ENCODE measurements at regions not wholly inside any gene's neighbourhood (a gene's known extent, or its start where the extent isn't known, plus 50 kb on each side); places are given as distances from the start of the nearest gene placed in this dataset.

GRCh38 chr9:17846948-17847655 lies 268.2 kb downstream of the SH3GL2 start:
- no peaks in the 10 kb centered on the region for H3K36me3 Mint-ChIP-seq (ENCODE audit: low read depth)
- DNase-seq (no peak), ATAC-seq (no peak)
- ChIA-PET POLR2A (no interaction called here), CTCF (no interaction called here)
- no peaks in the 10 kb centered on the region for H3K4me1 Mint-ChIP-seq (ENCODE audit: low read depth)
- no peaks in the 10 kb centered on the region for H3K9me3 Mint-ChIP-seq (ENCODE audit: insufficient read depth)
- H3K27me3 Mint-ChIP-seq (ENCODE audit: low read depth) = no peaks in the 10 kb centered on the region
- no peak overlapping the region for H3K27ac Mint-ChIP-seq
- no peak overlapping the region for H3K4me3 Mint-ChIP-seq

GRCh38 chr9:17847908-17848307 lies 269.0 kb downstream of the SH3GL2 start:
- Mint-ChIP-seq H3K4me3 (no peak overlapping the region), H3K36me3 (ENCODE audit: low read depth) (no peaks in the 10 kb centered on the region), H3K27me3 (ENCODE audit: low read depth) (no peaks in the 10 kb centered on the region), H3K4me1 (ENCODE audit: low read depth) (no peaks in the 10 kb centered on the region), H3K27ac (no peak overlapping the region), H3K9me3 (ENCODE audit: insufficient read depth) (no peaks in the 10 kb centered on the region)
- no peak for DNase-seq
- POLR2A ChIA-PET = no interaction called here
- CTCF ChIA-PET = no interaction called here
- no peak for ATAC-seq

GRCh38 chr9:17852108-17852507 lies 273.2 kb downstream of the SH3GL2 start:
- ChIA-PET POLR2A (no interaction called here), CTCF (no interaction called here)
- Mint-ChIP-seq H3K27me3 (ENCODE audit: low read depth) (no peaks in the 10 kb centered on the region), H3K4me3 (no peak overlapping the region), H3K36me3 (ENCODE audit: low read depth) (no peaks in the 10 kb centered on the region), H3K27ac (no peak overlapping the region), H3K9me3 (ENCODE audit: insufficient read depth) (no peaks in the 10 kb centered on the region), H3K4me1 (ENCODE audit: low read depth) (no peaks in the 10 kb centered on the region)
- no peak for DNase-seq
- ATAC-seq = no peak

- ATAC-seq = no peak
- H3K4me3 Mint-ChIP-seq = no peak overlapping the region
- no peaks in the 10 kb centered on the region for H3K27me3 Mint-ChIP-seq (ENCODE audit: low read depth)
- H3K27ac Mint-ChIP-seq = no peak overlapping the region
- H3K4me1 Mint-ChIP-seq (ENCODE audit: low read depth) = no peaks in the 10 kb centered on the region
- POLR2A ChIA-PET = no interaction called here
- no peaks in the 10 kb centered on the region for H3K36me3 Mint-ChIP-seq (ENCODE audit: low read depth)
- no peak for DNase-seq
- CTCF ChIA-PET = no interaction called here
- H3K9me3 Mint-ChIP-seq (ENCODE audit: insufficient read depth) = no peaks in the 10 kb centered on the region
These were observed 275.6 kb downstream of the SH3GL2 start for GRCh38 chr9:17854487-17854886.

- H3K36me3 Mint-ChIP-seq (ENCODE audit: low read depth) = no peaks in the 10 kb centered on the region
- POLR2A ChIA-PET = no interaction called here
- ATAC-seq (no peak), DNase-seq (no peak)
- no peak overlapping the region for H3K4me3 Mint-ChIP-seq
- no peak overlapping the region for H3K27ac Mint-ChIP-seq
- H3K27me3 Mint-ChIP-seq (ENCODE audit: low read depth) = no peaks in the 10 kb centered on the region
- CTCF ChIA-PET = no interaction called here
- no peaks in the 10 kb centered on the region for H3K9me3 Mint-ChIP-seq (ENCODE audit: insufficient read depth)
- H3K4me1 Mint-ChIP-seq (ENCODE audit: low read depth) = no peaks in the 10 kb centered on the region
These were observed 278.1 kb downstream of the SH3GL2 start for GRCh38 chr9:17856995-17857394.

GRCh38 chr9:17859228-17859627 lies 280.4 kb downstream of the SH3GL2 start:
- no peak overlapping the region for H3K4me3 Mint-ChIP-seq
- ChIA-PET CTCF (no interaction called here), POLR2A (no interaction called here)
- no peaks in the 10 kb centered on the region for H3K9me3 Mint-ChIP-seq (ENCODE audit: insufficient read depth)
- DNase-seq (no peak), ATAC-seq (no peak)
- H3K27me3 Mint-ChIP-seq (ENCODE audit: low read depth) = no peaks in the 10 kb centered on the region
- H3K4me1 Mint-ChIP-seq (ENCODE audit: low read depth) = no peaks in the 10 kb centered on the region
- no peaks in the 10 kb centered on the region for H3K36me3 Mint-ChIP-seq (ENCODE audit: low read depth)
- H3K27ac Mint-ChIP-seq = no peak overlapping the region

GRCh38 chr9:17859987-17860386 lies 281.1 kb downstream of the SH3GL2 start:
- H3K27ac Mint-ChIP-seq = no peak overlapping the region
- no peak overlapping the region for H3K4me3 Mint-ChIP-seq
- no peaks in the 10 kb centered on the region for H3K36me3 Mint-ChIP-seq (ENCODE audit: low read depth)
- ATAC-seq = no peak
- no peaks in the 10 kb centered on the region for H3K27me3 Mint-ChIP-seq (ENCODE audit: low read depth)
- no peaks in the 10 kb centered on the region for H3K9me3 Mint-ChIP-seq (ENCODE audit: insufficient read depth)
- ChIA-PET POLR2A (no interaction called here), CTCF (no interaction called here)
- no peaks in the 10 kb centered on the region for H3K4me1 Mint-ChIP-seq (ENCODE audit: low read depth)
- DNase-seq = no peak

- POLR2A ChIA-PET = no interaction called here
- DNase-seq (no peak), ATAC-seq (no peak)
- CTCF ChIA-PET = no interaction called here
- Mint-ChIP-seq H3K27ac (no peak overlapping the region), H3K36me3 (ENCODE audit: low read depth) (no peaks in the 10 kb centered on the region), H3K4me1 (ENCODE audit: low read depth) (no peaks in the 10 kb centered on the region), H3K9me3 (ENCODE audit: insufficient read depth) (no peaks in the 10 kb centered on the region), H3K27me3 (ENCODE audit: low read depth) (no peaks in the 10 kb centered on the region), H3K4me3 (no peak overlapping the region)
These were observed 283.2 kb downstream of the SH3GL2 start for GRCh38 chr9:17862101-17862500.

GRCh38 chr9:17862629-17863028 lies 283.8 kb downstream of the SH3GL2 start:
- ATAC-seq (no peak), DNase-seq (no peak)
- H3K4me1 Mint-ChIP-seq (ENCODE audit: low read depth) = no peaks in the 10 kb centered on the region
- no peaks in the 10 kb centered on the region for H3K27me3 Mint-ChIP-seq (ENCODE audit: low read depth)
- no peak overlapping the region for H3K27ac Mint-ChIP-seq
- ChIA-PET POLR2A (no interaction called here), CTCF (no interaction called here)
- no peaks in the 10 kb centered on the region for H3K9me3 Mint-ChIP-seq (ENCODE audit: insufficient read depth)
- H3K36me3 Mint-ChIP-seq (ENCODE audit: low read depth) = no peaks in the 10 kb centered on the region
- H3K4me3 Mint-ChIP-seq = no peak overlapping the region

- Mint-ChIP-seq H3K9me3 (ENCODE audit: insufficient read depth) (no peaks in the 10 kb centered on the region), H3K4me3 (no peak overlapping the region), H3K27ac (no peak overlapping the region), H3K36me3 (ENCODE audit: low read depth) (no peaks in the 10 kb centered on the region), H3K27me3 (ENCODE audit: low read depth) (no peaks in the 10 kb centered on the region), H3K4me1 (ENCODE audit: low read depth) (no peaks in the 10 kb centered on the region)
- no peak for DNase-seq
- no peak for ATAC-seq
- POLR2A ChIA-PET = no interaction called here
- CTCF ChIA-PET = no interaction called here
These were observed 284.5 kb downstream of the SH3GL2 start for GRCh38 chr9:17863213-17863883.

- Mint-ChIP-seq H3K4me1 (ENCODE audit: low read depth) (no peaks in the 10 kb centered on the region), H3K4me3 (no peak overlapping the region), H3K36me3 (ENCODE audit: low read depth) (no peaks in the 10 kb centered on the region), H3K9me3 (ENCODE audit: insufficient read depth) (peaks cover 4% of the 10 kb centered on the region), H3K27me3 (ENCODE audit: low read depth) (no peaks in the 10 kb centered on the region), H3K27ac (no peak overlapping the region)
- ATAC-seq (no peak), DNase-seq (no peak)
- POLR2A ChIA-PET = no interaction called here
- CTCF ChIA-PET = no interaction called here
These were observed 285.1 kb downstream of the SH3GL2 start for GRCh38 chr9:17863924-17864323.

- Mint-ChIP-seq H3K9me3 (ENCODE audit: insufficient read depth) (peaks cover 4% of the 10 kb centered on the region), H3K4me3 (no peak overlapping the region), H3K36me3 (ENCODE audit: low read depth) (no peaks in the 10 kb centered on the region), H3K27ac (no peak overlapping the region), H3K4me1 (ENCODE audit: low read depth) (no peaks in the 10 kb centered on the region), H3K27me3 (ENCODE audit: low read depth) (no peaks in the 10 kb centered on the region)
- DNase-seq = no peak
- ChIA-PET POLR2A (no interaction called here), CTCF (interaction anchor here (1.5 kb wide), 1 partner anchor 54 kb away, joined by 3 read pairs; no protein-coding TSS in a partner anchor)
- no peak for ATAC-seq
These were observed 286.1 kb downstream of the SH3GL2 start for GRCh38 chr9:17864951-17865350.

GRCh38 chr9:17865881-17866280 lies 287.0 kb downstream of the SH3GL2 start:
- H3K27me3 Mint-ChIP-seq (ENCODE audit: low read depth) = no peaks in the 10 kb centered on the region
- CTCF ChIA-PET = interaction anchor here (1.5 kb wide), 1 partner anchor 55 kb away, joined by 3 read pairs; no protein-coding TSS in a partner anchor
- no peaks in the 10 kb centered on the region for H3K36me3 Mint-ChIP-seq (ENCODE audit: low read depth)
- H3K4me3 Mint-ChIP-seq = no peak overlapping the region
- no peaks in the 10 kb centered on the region for H3K4me1 Mint-ChIP-seq (ENCODE audit: low read depth)
- peaks cover 4% of the 10 kb centered on the region for H3K9me3 Mint-ChIP-seq (ENCODE audit: insufficient read depth)
- no peak for DNase-seq
- POLR2A ChIA-PET = no interaction called here
- no peak for ATAC-seq
- no peak overlapping the region for H3K27ac Mint-ChIP-seq
